ENCODE measurements at regions not wholly inside any gene's neighbourhood (a gene's known extent, or its start where the extent isn't known, plus 50 kb on each side); places are given as distances from the start of the nearest gene placed in this dataset.
"Not testable (repeated sequence)": the region's sequence is repeated elsewhere in the genome, so short reads cannot be mapped to it uniquely, and the experiment has no call there.

DNA sequence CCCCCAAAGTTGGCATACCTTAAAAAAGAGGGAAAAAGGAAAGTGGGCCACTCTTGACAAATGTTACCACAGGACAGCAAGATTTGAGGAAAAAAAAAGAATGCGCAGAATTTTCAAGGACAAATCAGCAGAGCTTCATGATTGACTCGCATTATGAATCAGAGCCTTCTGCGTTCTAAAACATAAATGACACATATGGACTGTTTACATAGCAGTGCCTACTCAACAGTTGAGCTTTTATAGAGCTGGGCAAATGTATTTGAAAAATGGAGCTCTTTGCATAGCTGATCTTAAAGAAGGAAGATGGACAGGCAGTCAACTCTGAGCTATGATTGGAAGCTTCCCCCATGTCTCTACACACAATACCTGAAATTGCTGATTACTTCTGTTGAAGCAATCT lies 213.2 kb upstream of the NT5E start:
- TF ChIP-seq, protein P1, sequence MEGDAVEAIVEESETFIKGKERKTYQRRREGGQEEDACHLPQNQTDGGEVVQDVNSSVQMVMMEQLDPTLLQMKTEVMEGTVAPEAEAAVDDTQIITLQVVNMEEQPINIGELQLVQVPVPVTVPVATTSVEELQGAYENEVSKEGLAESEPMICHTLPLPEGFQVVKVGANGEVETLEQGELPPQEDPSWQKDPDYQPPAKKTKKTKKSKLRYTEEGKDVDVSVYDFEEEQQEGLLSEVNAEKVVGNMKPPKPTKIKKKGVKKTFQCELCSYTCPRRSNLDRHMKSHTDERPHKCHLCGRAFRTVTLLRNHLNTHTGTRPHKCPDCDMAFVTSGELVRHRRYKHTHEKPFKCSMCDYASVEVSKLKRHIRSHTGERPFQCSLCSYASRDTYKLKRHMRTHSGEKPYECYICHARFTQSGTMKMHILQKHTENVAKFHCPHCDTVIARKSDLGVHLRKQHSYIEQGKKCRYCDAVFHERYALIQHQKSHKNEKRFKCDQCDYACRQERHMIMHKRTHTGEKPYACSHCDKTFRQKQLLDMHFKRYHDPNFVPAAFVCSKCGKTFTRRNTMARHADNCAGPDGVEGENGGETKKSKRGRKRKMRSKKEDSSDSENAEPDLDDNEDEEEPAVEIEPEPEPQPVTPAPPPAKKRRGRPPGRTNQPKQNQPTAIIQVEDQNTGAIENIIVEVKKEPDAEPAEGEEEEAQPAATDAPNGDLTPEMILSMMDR (conservative IDR thresholded peaks at IDR 0.05; ENCODE audit: low read length), result no peak
- DNase-seq (ENCODE audit: low read depth), result no peak
- no peak overlapping the region for H3K4me3 ChIP-seq (ENCODE audit: low read length)

DNA sequence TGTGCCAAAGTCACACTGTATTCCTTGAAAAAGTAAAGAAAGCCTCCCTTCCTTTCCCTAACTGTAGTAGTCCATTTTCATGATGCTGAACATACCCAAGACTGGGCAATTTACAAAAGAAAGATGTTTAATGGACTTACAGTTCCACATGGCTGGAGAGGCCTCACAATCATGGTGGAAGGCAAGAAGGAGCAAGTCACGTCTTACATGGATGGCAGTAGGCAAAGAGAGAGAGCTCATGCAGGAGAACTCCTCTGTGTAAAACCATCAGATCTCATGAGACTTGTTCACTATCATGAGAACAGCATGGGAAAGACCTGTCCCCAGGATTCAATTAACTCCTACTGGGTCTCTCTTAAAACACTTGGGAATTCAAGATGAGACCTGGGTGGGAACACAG lies 222.5 kb upstream of the NT5E start:
- DNase-seq (ENCODE audit: low read depth), result not testable (repeated sequence)

DNA sequence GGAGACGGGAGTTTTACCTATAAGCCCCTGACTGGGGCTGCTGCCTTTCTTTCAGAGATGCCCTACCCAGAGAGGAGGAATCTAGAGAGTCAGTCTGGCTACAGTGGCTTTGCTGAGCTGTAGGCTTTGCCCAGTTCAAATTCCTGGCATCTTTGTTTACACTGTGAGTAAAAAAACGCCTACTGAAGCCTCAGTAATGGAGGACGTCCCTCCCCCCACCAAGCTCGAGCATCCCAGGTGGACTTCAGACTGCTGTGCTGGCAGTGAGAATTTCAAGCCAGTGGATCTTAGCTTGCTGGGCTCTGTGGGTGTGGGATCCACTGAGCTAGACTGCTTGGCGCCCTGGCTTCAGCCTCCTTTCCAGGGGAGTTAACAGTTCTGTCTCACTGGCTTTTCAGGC lies 237.1 kb upstream of the NT5E start:
- H3K4me3 ChIP-seq (ENCODE audit: low read length), result not testable (repeated sequence)

More for the DNA sequence above, 222.5 kb upstream of the NT5E start:
- not testable (repeated sequence) for H3K4me3 ChIP-seq (ENCODE audit: low read length)

DNA sequence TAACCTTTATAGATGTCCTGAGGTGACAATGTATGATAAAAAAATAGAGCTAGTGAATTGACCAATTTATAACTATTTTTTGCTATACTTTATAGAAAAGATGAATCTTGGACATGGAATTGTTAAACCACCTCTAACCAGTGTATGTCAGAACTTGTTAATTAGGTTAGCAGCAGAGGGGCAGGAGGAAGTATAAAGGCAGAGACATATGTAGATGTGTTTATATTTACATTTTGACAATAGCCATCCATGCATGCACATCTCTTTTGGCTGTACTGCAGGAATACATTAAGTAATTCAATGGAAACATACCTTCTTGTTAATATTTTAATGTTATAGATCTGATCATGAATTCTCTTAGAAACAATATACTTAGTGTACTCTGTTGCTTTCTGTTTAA lies 254.6 kb upstream of the NT5E start:
- no peak overlapping the region for H3K4me3 ChIP-seq (ENCODE audit: low read length)
- no peak for DNase-seq (ENCODE audit: low read depth)
- TF ChIP-seq, protein P1 (conservative IDR thresholded peaks at IDR 0.05; ENCODE audit: low read length), result no peak

More for the DNA sequence above, 237.1 kb upstream of the NT5E start:
- not testable (repeated sequence) for DNase-seq (ENCODE audit: low read depth)

GRCh38 chr6:85193339-85193738 lies 256.5 kb upstream of the NT5E start:
- no peak for DNase-seq (ENCODE audit: low read depth)
- TF ChIP-seq, protein P1 (conservative IDR thresholded peaks at IDR 0.05; ENCODE audit: low read length), result no peak
- no peak overlapping the region for H3K4me3 ChIP-seq (ENCODE audit: low read length)

- no peak for DNase-seq (ENCODE audit: low read depth)
- no peak overlapping the region for H3K4me3 ChIP-seq (ENCODE audit: low read length)
- TF ChIP-seq, protein P1 (conservative IDR thresholded peaks at IDR 0.05; ENCODE audit: low read length), result no peak
Observed at GRCh38 chr6:85192596-85192995, 257.3 kb upstream of the NT5E start.

- peak; percentile 78 for DNase-seq (ENCODE audit: low read depth)
- TF ChIP-seq, protein P1 (conservative IDR thresholded peaks at IDR 0.05; ENCODE audit: low read length), result no peak
- no peak overlapping the region for H3K4me3 ChIP-seq (ENCODE audit: low read length)
Observed at GRCh38 chr6:85192186-85192585, 257.7 kb upstream of the NT5E start.

GRCh38 chr6:85191656-85192055 lies 258.2 kb upstream of the NT5E start:
- H3K4me3 ChIP-seq (ENCODE audit: low read length), result no peak overlapping the region
- TF ChIP-seq, protein P1 (conservative IDR thresholded peaks at IDR 0.05; ENCODE audit: low read length), result no peak
- peak; percentile 84 for DNase-seq (ENCODE audit: low read depth)
